Lower leg skin (tissue), 3 donors: ENCODE measurements at regions not wholly inside any gene's neighbourhood (a gene's known extent, or its start where the extent isn't known, plus 50 kb on each side); places are given as distances from the start of the nearest gene placed in this dataset.

Experiments
- POLR2A ChIP-seq, 2 donors: fragments of 450-650 bp; IDR thresholded peaks; one replicate each; pipeline ENCODE4 v1.6.1; 2016 to 2017; ENCODE audit warnings: antibody characterized with exemption in 2 of 2, mild to moderate bottlenecking in 1 of 2, moderate library complexity in 1 of 2
- TF ChIP-seq, protein P1 (sequence below), 3 donors: fragments of 450-650 bp; IDR thresholded peaks; one replicate each; pipeline ENCODE4 v1.5.1; 2016; ENCODE audit warnings: antibody characterized with exemption in 3 of 3, mild to moderate bottlenecking in 3 of 3, moderate library complexity in 2 of 3

DNA sequence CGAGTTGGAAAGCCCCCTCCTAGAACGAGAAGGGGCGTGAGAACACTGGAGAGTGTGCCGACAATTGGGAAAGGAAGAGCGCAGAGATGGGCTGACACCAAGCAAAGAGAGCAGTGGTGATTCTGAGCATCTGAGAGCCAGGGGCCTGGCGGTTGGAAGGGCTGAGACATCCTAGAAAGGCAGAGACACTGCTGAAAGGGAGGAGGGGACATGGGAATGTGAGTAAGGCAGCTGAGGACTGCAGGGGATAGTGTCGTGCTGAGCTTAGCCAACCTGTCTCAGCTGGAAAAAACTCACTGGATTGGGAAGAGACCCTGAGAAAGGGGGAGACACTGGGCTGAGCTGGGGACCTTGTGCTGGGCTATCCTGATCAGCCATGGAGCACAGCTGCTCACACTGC, 58.1 kb upstream of the SLC6A6 start:
- TF ChIP-seq POLR2A (IDR thresholded peaks at IDR 0.05) = no peak
- TF ChIP-seq, protein P1, sequence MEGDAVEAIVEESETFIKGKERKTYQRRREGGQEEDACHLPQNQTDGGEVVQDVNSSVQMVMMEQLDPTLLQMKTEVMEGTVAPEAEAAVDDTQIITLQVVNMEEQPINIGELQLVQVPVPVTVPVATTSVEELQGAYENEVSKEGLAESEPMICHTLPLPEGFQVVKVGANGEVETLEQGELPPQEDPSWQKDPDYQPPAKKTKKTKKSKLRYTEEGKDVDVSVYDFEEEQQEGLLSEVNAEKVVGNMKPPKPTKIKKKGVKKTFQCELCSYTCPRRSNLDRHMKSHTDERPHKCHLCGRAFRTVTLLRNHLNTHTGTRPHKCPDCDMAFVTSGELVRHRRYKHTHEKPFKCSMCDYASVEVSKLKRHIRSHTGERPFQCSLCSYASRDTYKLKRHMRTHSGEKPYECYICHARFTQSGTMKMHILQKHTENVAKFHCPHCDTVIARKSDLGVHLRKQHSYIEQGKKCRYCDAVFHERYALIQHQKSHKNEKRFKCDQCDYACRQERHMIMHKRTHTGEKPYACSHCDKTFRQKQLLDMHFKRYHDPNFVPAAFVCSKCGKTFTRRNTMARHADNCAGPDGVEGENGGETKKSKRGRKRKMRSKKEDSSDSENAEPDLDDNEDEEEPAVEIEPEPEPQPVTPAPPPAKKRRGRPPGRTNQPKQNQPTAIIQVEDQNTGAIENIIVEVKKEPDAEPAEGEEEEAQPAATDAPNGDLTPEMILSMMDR (IDR thresholded peaks at IDR 0.05) = no peak
